ENCODE measurements at regions not wholly inside any gene's neighbourhood (a gene's known extent, or its start where the extent isn't known, plus 50 kb on each side); places are given as distances from the start of the nearest gene placed in this dataset.
"Not testable (repeated sequence)": the region's sequence is repeated elsewhere in the genome, so short reads cannot be mapped to it uniquely, and the experiment has no call there.

- H3K4me3 ChIP-seq (ENCODE audit: control insufficient read depth, low read depth, low read length); DNase-seq (ENCODE audit: low read depth): not testable (repeated sequence)
Observed at GRCh38 chr2:101645886-101646285, 51.6 kb upstream of the MAP4K4 start.

- DNase-seq (ENCODE audit: low read depth): no peak
- H3K4me3 ChIP-seq (ENCODE audit: control insufficient read depth, low read depth, low read length): no peak overlapping the region
- TF ChIP-seq CTCF (IDR thresholded peaks at IDR 0.05; ENCODE audit: control insufficient read depth, insufficient read depth, low read depth, low read length, missing control alignments): no peak
Observed at GRCh38 chr2:101644842-101645383, 52.6 kb upstream of the MAP4K4 start.

- DNase-seq (ENCODE audit: low read depth): no peak
- no peak for TF ChIP-seq CTCF (IDR thresholded peaks at IDR 0.05; ENCODE audit: control insufficient read depth, insufficient read depth, low read depth, low read length, missing control alignments)
- H3K4me3 ChIP-seq (ENCODE audit: control insufficient read depth, low read depth, low read length): no peak overlapping the region
Observed at GRCh38 chr2:101643004-101643524, 54.4 kb upstream of the MAP4K4 start.

GRCh38 chr2:101638817-101639605 is 58.5 kb upstream of the MAP4K4 start:
- H3K4me3 ChIP-seq (ENCODE audit: control insufficient read depth, low read depth, low read length): no peak overlapping the region
- DNase-seq (ENCODE audit: low read depth): no peak
- TF ChIP-seq CTCF (IDR thresholded peaks at IDR 0.05; ENCODE audit: control insufficient read depth, insufficient read depth, low read depth, low read length, missing control alignments): no peak

GRCh38 chr2:101638181-101638711 is 59.3 kb upstream of the MAP4K4 start:
- DNase-seq (ENCODE audit: low read depth): no peak
- TF ChIP-seq CTCF (IDR thresholded peaks at IDR 0.05; ENCODE audit: control insufficient read depth, insufficient read depth, low read depth, low read length, missing control alignments): no peak
- H3K4me3 ChIP-seq (ENCODE audit: control insufficient read depth, low read depth, low read length): no peak overlapping the region

- TF ChIP-seq CTCF (IDR thresholded peaks at IDR 0.05; ENCODE audit: control insufficient read depth, insufficient read depth, low read depth, low read length, missing control alignments): no peak
- H3K4me3 ChIP-seq (ENCODE audit: control insufficient read depth, low read depth, low read length): no peak overlapping the region
- no peak for DNase-seq (ENCODE audit: low read depth)
Observed at GRCh38 chr2:101630224-101630949, 67.1 kb upstream of the MAP4K4 start.
